ENCODE measurements at regions not wholly inside any gene's neighbourhood (a gene's known extent, or its start where the extent isn't known, plus 50 kb on each side); places are given as distances from the start of the nearest gene placed in this dataset.

DNA sequence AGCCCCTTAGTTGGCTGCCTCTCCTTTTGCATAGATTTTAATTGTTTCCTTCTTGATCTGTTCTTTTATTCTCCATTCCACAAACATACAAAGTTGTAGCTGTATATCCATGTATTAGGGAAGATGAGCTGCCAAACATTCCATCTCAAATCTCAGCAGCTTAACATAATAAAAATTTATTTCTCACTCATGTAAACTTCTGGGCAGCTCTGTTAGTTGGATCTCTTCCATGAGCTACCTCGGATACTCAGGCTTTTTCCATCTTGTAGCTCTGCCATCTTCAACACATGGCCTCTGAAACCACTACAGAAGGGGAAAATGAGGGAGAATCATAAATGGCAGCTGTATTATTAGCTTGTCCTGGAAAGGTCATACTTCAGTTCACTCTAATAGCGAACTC, 149.4 kb upstream of the BMP2 start:
- Histone ChIP-seq H4K20me1 (ENCODE audit: insufficient read depth) (no peaks in the 10 kb centered on the region), H3K27ac (ENCODE audit: low read depth, low read length) (no peak overlapping the region), H3K9me2 (ENCODE audit: insufficient read depth) (no peaks in the 10 kb centered on the region), H3K27me3 (ENCODE audit: insufficient read depth, low read length) (no peaks in the 10 kb centered on the region), H3K4me2 (ENCODE audit: low read length) (no peak overlapping the region), H3K4me1 (ENCODE audit: control insufficient read depth in 1 of 2, insufficient read depth in 2 of 2, low read length in 2 of 2) (no peaks in the 10 kb centered on the region), H3K9me3 (ENCODE audit: control insufficient read depth in 1 of 2, insufficient read depth in 1 of 2, low read depth in 1 of 2, low read length in 2 of 2) (peaks cover 0 to 13% of the 10 kb centered on the region in 2 experiments; a peak in 2 of 4 replicates), H3K4me3 (replicated peaks in 1 of 2; ENCODE audit: low read depth in 1 of 2, low read length in 2 of 2) (no peak overlapping the region), H2AFZ (ENCODE audit: low read depth, low read length, poor library complexity, severe bottlenecking) (no peak overlapping the region), H3K79me2 (ENCODE audit: insufficient read depth, low read length) (no peaks in the 10 kb centered on the region), H3K9ac (ENCODE audit: low read length) (no peak overlapping the region), H3K36me3 (ENCODE audit: control insufficient read depth in 1 of 2, insufficient read depth in 2 of 2, low read length in 2 of 2) (no peaks in the 10 kb centered on the region)
- CTCF ChIA-PET: no interaction called here
- ATAC-seq (no peak), DNase-seq (ENCODE audit: low read depth, low spot score) (no peak)
- POLR2A ChIA-PET: no interaction called here
- BruUV-seq (replicated peaks): no TSS peak
- no peak for TF ChIP-seq FOSL1 (IDR thresholded peaks at IDR 0.05; ENCODE audit: low read depth)
- no peak for TF ChIP-seq SP1 (IDR thresholded peaks at IDR 0.05; ENCODE audit: low read depth)
- TF ChIP-seq, protein P1, sequence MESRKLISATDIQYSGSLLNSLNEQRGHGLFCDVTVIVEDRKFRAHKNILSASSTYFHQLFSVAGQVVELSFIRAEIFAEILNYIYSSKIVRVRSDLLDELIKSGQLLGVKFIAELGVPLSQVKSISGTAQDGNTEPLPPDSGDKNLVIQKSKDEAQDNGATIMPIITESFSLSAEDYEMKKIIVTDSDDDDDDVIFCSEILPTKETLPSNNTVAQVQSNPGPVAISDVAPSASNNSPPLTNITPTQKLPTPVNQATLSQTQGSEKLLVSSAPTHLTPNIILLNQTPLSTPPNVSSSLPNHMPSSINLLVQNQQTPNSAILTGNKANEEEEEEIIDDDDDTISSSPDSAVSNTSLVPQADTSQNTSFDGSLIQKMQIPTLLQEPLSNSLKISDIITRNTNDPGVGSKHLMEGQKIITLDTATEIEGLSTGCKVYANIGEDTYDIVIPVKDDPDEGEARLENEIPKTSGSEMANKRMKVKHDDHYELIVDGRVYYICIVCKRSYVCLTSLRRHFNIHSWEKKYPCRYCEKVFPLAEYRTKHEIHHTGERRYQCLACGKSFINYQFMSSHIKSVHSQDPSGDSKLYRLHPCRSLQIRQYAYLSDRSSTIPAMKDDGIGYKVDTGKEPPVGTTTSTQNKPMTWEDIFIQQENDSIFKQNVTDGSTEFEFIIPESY (IDR thresholded peaks at IDR 0.05; ENCODE audit: extremely low read depth, insufficient replicate concordance, low read length): no peak
- TF ChIP-seq, protein P2, sequence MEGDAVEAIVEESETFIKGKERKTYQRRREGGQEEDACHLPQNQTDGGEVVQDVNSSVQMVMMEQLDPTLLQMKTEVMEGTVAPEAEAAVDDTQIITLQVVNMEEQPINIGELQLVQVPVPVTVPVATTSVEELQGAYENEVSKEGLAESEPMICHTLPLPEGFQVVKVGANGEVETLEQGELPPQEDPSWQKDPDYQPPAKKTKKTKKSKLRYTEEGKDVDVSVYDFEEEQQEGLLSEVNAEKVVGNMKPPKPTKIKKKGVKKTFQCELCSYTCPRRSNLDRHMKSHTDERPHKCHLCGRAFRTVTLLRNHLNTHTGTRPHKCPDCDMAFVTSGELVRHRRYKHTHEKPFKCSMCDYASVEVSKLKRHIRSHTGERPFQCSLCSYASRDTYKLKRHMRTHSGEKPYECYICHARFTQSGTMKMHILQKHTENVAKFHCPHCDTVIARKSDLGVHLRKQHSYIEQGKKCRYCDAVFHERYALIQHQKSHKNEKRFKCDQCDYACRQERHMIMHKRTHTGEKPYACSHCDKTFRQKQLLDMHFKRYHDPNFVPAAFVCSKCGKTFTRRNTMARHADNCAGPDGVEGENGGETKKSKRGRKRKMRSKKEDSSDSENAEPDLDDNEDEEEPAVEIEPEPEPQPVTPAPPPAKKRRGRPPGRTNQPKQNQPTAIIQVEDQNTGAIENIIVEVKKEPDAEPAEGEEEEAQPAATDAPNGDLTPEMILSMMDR (IDR thresholded peaks at IDR 0.05 in 2 of 3, conservative IDR thresholded peaks at IDR 0.05 in 1 of 3; ENCODE audit: borderline replicate concordance in 1 of 3, insufficient read depth in 1 of 3, low read depth in 2 of 3, low read length in 2 of 3): no peak
- TF ChIP-seq, protein P3, sequence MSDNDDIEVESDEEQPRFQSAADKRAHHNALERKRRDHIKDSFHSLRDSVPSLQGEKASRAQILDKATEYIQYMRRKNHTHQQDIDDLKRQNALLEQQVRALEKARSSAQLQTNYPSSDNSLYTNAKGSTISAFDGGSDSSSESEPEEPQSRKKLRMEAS (IDR thresholded peaks at IDR 0.05): no peak
- TF ChIP-seq SIN3A (IDR thresholded peaks at IDR 0.05; ENCODE audit: low read depth): no peak
- RAD21 ChIA-PET (ENCODE audit: low non-redundant PET in 1 of 2, low total read pairs in 2 of 2, uncharacterized antibody in 2 of 2, unreplicated experiment in 2 of 2): no interaction called here
- intact Hi-C loops (cut with micrococcal nuclease): no loop called here

Data from HCT116 (cell line).